WTC11 (cell line): ENCODE measurements at regions not wholly inside any gene's neighbourhood (a gene's known extent, or its start where the extent isn't known, plus 50 kb on each side); places are given as distances from the start of the nearest gene placed in this dataset.

Experiments used
- ETV6 ChIP-seq: sonication (generic); formaldehyde crosslinking; IDR thresholded peaks from 2 replicates; pipeline ENCODE4 v1.8.1; 2022; ENCODE audit warnings: mild to moderate bottlenecking, missing genetic modification reagents
- FOXJ3 ChIP-seq: sonication (generic); formaldehyde crosslinking; IDR thresholded peaks from 2 replicates; pipeline ENCODE4 v1.9.0; 2021; ENCODE audit warnings: missing genetic modification reagents, mild to moderate bottlenecking, borderline replicate concordance
- IRF2 ChIP-seq: sonication (generic); formaldehyde crosslinking; IDR thresholded peaks from 2 replicates; pipeline ENCODE4 v1.8.0; 2022; ENCODE audit warnings: low read depth, missing genetic modification reagents, borderline replicate concordance
- JUN ChIP-seq: sonication (generic); formaldehyde crosslinking; IDR thresholded peaks from 2 replicates; pipeline ENCODE4 v1.8.0; 2023; ENCODE audit warnings: mild to moderate bottlenecking, missing genetic modification reagents
- RELA ChIP-seq: sonication (generic); formaldehyde crosslinking; IDR thresholded peaks from 2 replicates; pipeline ENCODE4 v1.8.1; 2022; ENCODE audit warnings: missing genetic modification reagents, mild to moderate bottlenecking, borderline replicate concordance
- SMAD3 ChIP-seq: sonication (generic); formaldehyde crosslinking; IDR thresholded peaks from 2 replicates; pipeline ENCODE4 v1.8.0; 2022; ENCODE audit warnings: missing genetic modification reagents, mild to moderate bottlenecking, borderline replicate concordance
- TF ChIP-seq, protein P1 (sequence below): fragments of 200-600 bp; IDR thresholded peaks from 2 replicates; pipeline ENCODE4 v1.8.0; 2022; ENCODE audit warnings: antibody characterized with exemption
- TF ChIP-seq, protein P2 (sequence below): sonication (generic); formaldehyde crosslinking; IDR thresholded peaks from 2 replicates; pipeline ENCODE4 v1.8.1; 2023; ENCODE audit warnings: mild to moderate bottlenecking, missing genetic modification reagents, moderate library complexity
- TF ChIP-seq, protein P3 (sequence below): sonication (generic); formaldehyde crosslinking; IDR thresholded peaks from 2 replicates; pipeline ENCODE4 v1.8.0; 2022; ENCODE audit warnings: mild to moderate bottlenecking, missing genetic modification reagents
- TF ChIP-seq, protein P4 (sequence below): fragments of 250-450 bp; sonication (Bioruptor Pico); IDR thresholded peaks from 2 replicates; pipeline ENCODE4 v1.9.0; 2021; ENCODE audit warnings: mild to moderate bottlenecking

DNA sequence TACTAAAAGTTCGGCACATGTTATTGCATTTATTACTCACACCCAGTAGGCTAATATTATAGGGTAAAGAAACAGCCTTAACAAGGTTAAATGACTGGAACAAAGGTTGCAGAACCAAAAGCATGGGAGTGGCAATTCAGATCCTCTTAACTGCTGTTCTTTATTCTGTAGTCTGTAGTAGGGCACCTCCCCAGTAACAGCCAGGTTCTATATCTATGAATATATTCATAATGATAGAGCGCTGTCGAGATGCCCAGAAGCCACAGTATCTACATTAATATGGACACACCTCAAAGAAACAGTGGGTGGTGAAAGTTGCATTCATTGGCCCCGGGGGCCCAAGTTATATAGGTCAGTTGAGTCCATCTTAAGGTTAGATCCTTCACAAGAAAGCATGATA, 340.9 kb upstream of the THRB start:
- TF ChIP-seq ETV6 = no peak
- TF ChIP-seq, protein P1, sequence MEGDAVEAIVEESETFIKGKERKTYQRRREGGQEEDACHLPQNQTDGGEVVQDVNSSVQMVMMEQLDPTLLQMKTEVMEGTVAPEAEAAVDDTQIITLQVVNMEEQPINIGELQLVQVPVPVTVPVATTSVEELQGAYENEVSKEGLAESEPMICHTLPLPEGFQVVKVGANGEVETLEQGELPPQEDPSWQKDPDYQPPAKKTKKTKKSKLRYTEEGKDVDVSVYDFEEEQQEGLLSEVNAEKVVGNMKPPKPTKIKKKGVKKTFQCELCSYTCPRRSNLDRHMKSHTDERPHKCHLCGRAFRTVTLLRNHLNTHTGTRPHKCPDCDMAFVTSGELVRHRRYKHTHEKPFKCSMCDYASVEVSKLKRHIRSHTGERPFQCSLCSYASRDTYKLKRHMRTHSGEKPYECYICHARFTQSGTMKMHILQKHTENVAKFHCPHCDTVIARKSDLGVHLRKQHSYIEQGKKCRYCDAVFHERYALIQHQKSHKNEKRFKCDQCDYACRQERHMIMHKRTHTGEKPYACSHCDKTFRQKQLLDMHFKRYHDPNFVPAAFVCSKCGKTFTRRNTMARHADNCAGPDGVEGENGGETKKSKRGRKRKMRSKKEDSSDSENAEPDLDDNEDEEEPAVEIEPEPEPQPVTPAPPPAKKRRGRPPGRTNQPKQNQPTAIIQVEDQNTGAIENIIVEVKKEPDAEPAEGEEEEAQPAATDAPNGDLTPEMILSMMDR = no peak
- TF ChIP-seq FOXJ3 (CRISPR knock-in tag) = no peak
- TF ChIP-seq, protein P2, sequence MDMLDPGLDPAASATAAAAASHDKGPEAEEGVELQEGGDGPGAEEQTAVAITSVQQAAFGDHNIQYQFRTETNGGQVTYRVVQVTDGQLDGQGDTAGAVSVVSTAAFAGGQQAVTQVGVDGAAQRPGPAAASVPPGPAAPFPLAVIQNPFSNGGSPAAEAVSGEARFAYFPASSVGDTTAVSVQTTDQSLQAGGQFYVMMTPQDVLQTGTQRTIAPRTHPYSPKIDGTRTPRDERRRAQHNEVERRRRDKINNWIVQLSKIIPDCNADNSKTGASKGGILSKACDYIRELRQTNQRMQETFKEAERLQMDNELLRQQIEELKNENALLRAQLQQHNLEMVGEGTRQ (CRISPR knock-in tag) = no peak
- no peak for TF ChIP-seq RELA (CRISPR knock-in tag)
- no peak for TF ChIP-seq JUN (CRISPR knock-in tag)
- no peak for TF ChIP-seq IRF2
- TF ChIP-seq, protein P3, sequence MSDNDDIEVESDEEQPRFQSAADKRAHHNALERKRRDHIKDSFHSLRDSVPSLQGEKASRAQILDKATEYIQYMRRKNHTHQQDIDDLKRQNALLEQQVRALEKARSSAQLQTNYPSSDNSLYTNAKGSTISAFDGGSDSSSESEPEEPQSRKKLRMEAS = no peak
- TF ChIP-seq SMAD3 (CRISPR knock-in tag) = no peak
- TF ChIP-seq, protein P4, sequence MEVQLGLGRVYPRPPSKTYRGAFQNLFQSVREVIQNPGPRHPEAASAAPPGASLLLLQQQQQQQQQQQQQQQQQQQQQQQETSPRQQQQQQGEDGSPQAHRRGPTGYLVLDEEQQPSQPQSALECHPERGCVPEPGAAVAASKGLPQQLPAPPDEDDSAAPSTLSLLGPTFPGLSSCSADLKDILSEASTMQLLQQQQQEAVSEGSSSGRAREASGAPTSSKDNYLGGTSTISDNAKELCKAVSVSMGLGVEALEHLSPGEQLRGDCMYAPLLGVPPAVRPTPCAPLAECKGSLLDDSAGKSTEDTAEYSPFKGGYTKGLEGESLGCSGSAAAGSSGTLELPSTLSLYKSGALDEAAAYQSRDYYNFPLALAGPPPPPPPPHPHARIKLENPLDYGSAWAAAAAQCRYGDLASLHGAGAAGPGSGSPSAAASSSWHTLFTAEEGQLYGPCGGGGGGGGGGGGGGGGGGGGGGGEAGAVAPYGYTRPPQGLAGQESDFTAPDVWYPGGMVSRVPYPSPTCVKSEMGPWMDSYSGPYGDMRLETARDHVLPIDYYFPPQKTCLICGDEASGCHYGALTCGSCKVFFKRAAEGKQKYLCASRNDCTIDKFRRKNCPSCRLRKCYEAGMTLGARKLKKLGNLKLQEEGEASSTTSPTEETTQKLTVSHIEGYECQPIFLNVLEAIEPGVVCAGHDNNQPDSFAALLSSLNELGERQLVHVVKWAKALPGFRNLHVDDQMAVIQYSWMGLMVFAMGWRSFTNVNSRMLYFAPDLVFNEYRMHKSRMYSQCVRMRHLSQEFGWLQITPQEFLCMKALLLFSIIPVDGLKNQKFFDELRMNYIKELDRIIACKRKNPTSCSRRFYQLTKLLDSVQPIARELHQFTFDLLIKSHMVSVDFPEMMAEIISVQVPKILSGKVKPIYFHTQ = no peak
